Natural killer cell treated with Interleukin-12 subunit alpha and Interleukin-12 subunit beta and Interleukin-15 and Interleukin-18, amount 100 ng/mL, for 72 hours (primary cell): ENCODE measurements at regions not wholly inside any gene's neighbourhood (a gene's known extent, or its start where the extent isn't known, plus 50 kb on each side); places are given as distances from the start of the nearest gene placed in this dataset.
A peak's percentile ranks its signal among the peaks of the same experiment; 100 is the strongest.

Experiments
- ATAC-seq, 2 donors: fragments of 150-1000 bp; cut with Tn5 transposase in 1 of 2; sonication (Bioruptor Pico), chemical (Tn5 transposase) in 1 of 2; 2 replicates each; pipeline ENCODE4 v1.10.0; 2021
- DNase-seq: peaks from one replicate; pipeline ENCODE4 v3.0.0; 2022; ENCODE audit warnings: low spot score
- H3K27ac Mint-ChIP-seq, 2 donors: 1 replicate in 1 of 2; 2 replicates in 1 of 2; pipeline ENCODE4 v1.8.0; 2022; ENCODE audit warnings: mixed read lengths in 2 of 2, mild to moderate bottlenecking in 1 of 2, moderate library complexity in 1 of 2
- H3K27me3 Mint-ChIP-seq, 2 donors: 1 replicate in 1 of 2; 2 replicates in 1 of 2; pipeline ENCODE4 v1.8.0; 2022; ENCODE audit warnings: mixed read lengths in 2 of 2
- H3K36me3 Mint-ChIP-seq: one replicate; pipeline ENCODE4 v1.8.0; 2022; ENCODE audit warnings: mixed read lengths
- H3K4me1 Mint-ChIP-seq, 2 donors: 1 replicate in 1 of 2; 2 replicates in 1 of 2; pipeline ENCODE4 v1.8.0; 2022; ENCODE audit warnings: low read depth in 2 of 2, mixed read lengths in 2 of 2, mild to moderate bottlenecking in 1 of 2
- H3K4me3 Mint-ChIP-seq: one replicate; pipeline ENCODE4 v1.8.0; 2022; ENCODE audit warnings: mixed read lengths
- H3K9me3 Mint-ChIP-seq: 2 replicates; pipeline ENCODE4 v1.8.0; 2022; ENCODE audit warnings: mixed read lengths

DNA sequence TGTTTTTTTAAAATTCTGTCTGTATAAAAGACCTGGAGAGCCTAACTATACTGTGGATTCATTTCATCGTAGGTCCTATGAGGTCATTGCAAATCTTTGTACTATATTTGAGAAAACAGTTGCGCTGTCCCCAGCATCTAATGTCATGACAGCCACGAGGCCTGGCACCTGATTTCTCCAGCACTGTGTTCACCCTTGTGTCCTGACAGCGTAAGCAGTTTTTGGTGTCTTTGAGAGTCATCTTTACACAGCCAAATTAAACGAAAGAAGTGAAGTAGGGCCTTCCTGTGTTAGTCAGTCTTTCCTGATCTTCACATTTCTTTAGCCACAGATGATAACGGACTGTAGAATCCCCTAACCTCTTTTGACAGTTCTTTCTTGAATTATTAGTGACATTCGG is 70.6 kb upstream of the PHACTR2 start:
- Mint-ChIP-seq H3K4me3 (no peak overlapping the region), H3K27me3 (no peaks in the 10 kb centered on the region), H3K27ac (no peak overlapping the region), H3K36me3 (no peaks in the 10 kb centered on the region), H3K9me3 (no peaks in the 10 kb centered on the region), H3K4me1 (peaks cover 6 to 8% of the 10 kb centered on the region in 2 donors)
- DNase-seq (no peak), ATAC-seq (no peak)

DNA sequence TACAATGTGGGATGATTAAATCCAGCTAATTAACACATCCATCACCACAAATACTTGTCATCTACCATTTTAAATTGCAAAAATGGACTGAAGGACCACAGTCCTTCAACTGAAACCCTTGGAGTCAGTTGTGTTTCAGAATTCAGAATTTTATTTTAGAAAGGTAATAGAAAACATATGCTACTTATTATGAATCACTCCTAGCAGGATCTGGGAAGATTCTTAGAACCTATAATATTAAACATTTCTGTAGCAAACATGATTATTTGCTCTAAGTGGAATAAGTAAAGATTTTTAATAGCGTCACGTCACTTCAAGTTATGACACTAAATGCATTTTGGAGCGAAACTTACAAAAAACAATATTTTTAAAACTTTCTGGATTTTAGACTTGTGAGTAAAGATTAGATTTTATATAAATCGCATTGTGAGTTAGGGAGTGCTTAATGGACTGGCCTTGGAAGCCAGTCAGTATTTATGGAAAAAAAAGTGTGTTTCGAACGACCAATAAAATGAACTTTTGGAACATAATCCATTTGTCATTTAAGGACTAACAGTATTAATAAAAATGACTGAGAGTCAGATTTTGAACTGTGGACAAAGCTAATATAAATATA is 71.8 kb upstream of the PHACTR2 start:
- no peaks in the 10 kb centered on the region for H3K9me3 Mint-ChIP-seq
- H3K36me3 Mint-ChIP-seq, result no peaks in the 10 kb centered on the region
- H3K4me1 Mint-ChIP-seq, result peaks cover 0 to 6% of the 10 kb centered on the region in 2 donors
- DNase-seq, result no peak
- no peak overlapping the region for H3K27ac Mint-ChIP-seq
- H3K4me3 Mint-ChIP-seq, result no peak overlapping the region
- H3K27me3 Mint-ChIP-seq, result no peaks in the 10 kb centered on the region
- ATAC-seq, result no peak

DNA sequence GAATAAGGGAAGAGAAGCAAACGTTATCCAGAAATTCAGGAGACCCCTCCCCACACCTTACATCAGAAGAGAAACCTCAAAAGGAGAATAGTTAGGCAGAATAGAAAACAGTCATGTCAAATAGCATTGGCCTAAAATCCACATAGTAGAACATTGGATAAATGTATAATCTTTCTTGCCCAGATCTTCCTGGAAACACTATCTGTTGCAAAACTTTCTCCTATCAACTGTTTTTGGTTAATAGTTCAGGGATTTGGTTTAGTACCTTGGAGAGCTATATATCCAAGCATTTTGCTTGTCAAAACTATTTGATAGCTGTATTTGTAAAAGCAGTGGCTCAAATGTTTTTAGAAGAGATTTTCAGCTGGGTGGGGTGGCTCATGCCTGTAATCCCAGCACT is 74.3 kb upstream of the PHACTR2 start:
- Mint-ChIP-seq H3K9me3 (no peaks in the 10 kb centered on the region), H3K27ac (no peak overlapping the region), H3K27me3 (no peaks in the 10 kb centered on the region), H3K4me1 (peaks cover 6 to 12% of the 10 kb centered on the region in 2 donors), H3K4me3 (no peak overlapping the region), H3K36me3 (no peaks in the 10 kb centered on the region)
- ATAC-seq (no peak), DNase-seq (no peak)

DNA sequence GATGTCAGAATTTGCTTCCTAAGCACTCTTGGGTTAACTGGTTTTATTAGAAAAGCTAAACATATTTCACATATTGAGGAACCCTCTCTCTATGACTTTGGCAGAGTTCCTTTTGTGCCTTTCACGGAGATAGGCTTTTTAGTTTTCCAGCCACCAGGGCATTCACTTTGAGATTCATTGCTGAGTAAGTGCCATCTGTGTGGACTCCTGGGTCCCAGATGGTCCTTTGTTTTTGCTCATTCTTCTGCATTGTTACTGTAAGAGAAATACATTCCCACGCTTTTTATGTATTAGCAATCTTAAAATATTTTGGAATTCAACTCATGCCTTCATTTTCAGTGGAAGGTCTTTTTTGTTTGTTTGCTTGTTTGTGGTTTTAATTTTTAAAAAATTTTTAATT is 76.3 kb upstream of the PHACTR2 start:
- DNase-seq, result no peak
- Mint-ChIP-seq H3K9me3 (no peaks in the 10 kb centered on the region), H3K27me3 (no peaks in the 10 kb centered on the region), H3K36me3 (no peaks in the 10 kb centered on the region), H3K27ac (no peak overlapping the region), H3K4me1 (peaks cover 16 to 20% of the 10 kb centered on the region in 2 donors), H3K4me3 (no peak overlapping the region)
- ATAC-seq, result no peak

DNA sequence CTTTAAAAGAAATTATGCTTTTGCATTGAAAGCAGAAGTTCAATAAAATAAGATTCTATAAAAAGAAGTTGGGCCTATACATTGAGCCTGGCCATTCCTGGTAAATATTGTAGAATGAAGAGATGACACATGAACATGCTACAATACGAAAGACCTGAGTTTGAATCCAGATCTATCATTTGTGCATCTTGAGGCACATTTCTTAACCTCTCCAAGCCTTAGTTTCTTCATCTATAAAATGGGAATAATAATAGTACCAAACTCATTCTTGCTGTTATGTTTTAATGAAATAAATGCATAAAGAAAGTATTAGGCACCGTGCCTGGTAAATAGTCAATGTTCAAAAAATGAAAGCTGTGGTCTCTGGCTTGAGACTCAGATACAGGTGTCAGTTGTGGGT is 76.9 kb upstream of the PHACTR2 start:
- DNase-seq, result no peak
- H3K4me3 Mint-ChIP-seq, result no peak overlapping the region
- H3K27ac Mint-ChIP-seq, result no peak overlapping the region
- no peaks in the 10 kb centered on the region for H3K36me3 Mint-ChIP-seq
- H3K27me3 Mint-ChIP-seq, result no peaks in the 10 kb centered on the region
- H3K4me1 Mint-ChIP-seq, result peaks cover 16 to 20% of the 10 kb centered on the region in 2 donors
- no peak for ATAC-seq
- no peaks in the 10 kb centered on the region for H3K9me3 Mint-ChIP-seq

DNA sequence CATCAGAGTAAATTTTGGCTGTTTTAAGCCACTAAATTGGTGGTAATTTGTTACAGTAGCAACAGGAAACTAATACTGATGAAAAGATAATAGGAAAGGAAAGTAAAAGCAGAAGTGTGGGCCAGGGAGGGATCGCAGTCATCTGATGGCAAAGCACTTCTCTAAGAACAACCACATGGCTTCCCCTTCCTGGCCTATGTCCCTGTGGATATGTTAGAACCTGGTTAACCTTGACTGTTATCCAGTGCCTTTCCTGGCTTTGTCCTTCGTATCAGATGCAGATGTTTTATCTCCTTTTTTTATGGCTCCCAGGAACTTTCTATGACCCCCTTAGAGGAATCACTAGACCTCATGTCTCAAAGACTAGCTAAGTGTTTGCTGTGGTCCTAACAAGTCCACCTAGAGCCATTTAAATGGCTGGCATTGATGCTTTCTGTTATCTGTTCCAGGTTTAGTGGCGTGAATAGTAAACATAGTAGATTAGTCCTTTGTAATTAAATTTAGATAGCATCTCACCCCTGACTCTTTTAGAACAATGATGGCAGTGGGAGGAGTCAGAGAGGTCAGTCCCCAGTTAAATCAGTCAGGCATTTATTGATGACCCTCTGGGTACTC is 79.2 kb upstream of the PHACTR2 start:
- Mint-ChIP-seq H3K4me1 (peaks cover 16 to 20% of the 10 kb centered on the region in 2 donors), H3K36me3 (no peaks in the 10 kb centered on the region), H3K27me3 (no peaks in the 10 kb centered on the region), H3K4me3 (peak overlapping the region; percentile 51), H3K27ac (peak overlapping the region; percentile 20 to 42), H3K9me3 (no peaks in the 10 kb centered on the region)
- ATAC-seq (peak in 1 of 2 donors; percentile 64), DNase-seq (no peak)

DNA sequence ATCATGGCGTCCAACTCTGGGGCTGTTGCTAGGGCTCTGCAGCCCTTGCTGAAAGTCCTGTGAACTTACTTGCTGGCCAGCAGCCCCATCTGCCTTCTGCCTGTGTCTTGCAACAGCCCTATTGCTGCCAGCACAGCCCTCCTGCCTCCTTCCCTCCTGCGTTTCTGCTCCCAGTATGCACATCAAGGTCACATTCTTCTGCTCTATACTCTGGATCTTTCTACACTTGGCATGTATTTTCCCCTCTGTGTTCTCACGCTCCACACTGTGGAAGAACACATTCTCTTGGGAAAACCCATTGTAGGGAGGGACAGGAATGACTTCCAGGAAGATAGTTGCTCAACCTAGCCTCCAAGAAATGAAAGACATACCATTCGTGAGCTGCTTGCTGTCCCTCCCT is 80.9 kb upstream of the PHACTR2 start:
- ATAC-seq (no peak), DNase-seq (no peak)
- Mint-ChIP-seq H3K4me3 (no peak overlapping the region), H3K36me3 (no peaks in the 10 kb centered on the region), H3K27ac (no peak overlapping the region), H3K9me3 (no peaks in the 10 kb centered on the region), H3K27me3 (no peaks in the 10 kb centered on the region), H3K4me1 (peaks cover 16 to 18% of the 10 kb centered on the region in 2 donors)

DNA sequence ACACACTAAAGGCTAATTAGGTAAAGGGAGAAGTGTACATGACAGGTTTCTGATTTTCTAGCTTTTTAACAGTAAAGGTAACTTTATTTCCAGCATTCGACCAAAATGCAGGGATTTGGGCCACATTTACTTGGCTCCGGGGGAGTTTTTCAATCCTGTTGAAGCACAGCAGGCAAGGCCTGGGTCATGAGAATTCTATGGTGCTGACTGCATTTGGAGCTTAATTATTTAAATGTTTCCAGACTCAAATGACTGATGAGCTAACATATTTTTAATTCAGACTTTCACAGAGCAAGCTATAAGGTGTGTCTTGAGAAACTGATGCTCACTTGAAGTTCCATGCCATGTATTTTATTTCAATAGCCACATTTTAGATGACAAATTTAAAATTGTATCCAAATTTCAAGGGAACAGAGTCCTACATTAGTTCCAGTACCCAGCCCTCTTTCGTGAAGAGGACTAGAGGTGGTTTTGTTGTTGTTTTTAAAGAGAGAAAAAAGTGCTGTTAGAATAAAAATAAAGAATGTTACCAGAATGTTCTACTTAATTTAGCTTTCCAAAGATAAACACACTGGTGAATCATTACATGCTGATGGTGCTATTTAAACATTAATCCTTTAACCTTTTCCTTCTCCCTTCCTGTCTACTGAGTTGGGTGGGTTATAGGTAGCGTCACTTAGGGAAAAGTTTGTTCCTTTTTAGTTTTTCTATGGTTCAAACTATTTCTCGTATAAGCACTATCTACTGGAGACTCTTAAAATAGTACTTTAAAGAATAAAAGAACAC is 82.3 kb upstream of the PHACTR2 start:
- H3K4me1 Mint-ChIP-seq, result peaks cover 16 to 18% of the 10 kb centered on the region in 2 donors
- no peaks in the 10 kb centered on the region for H3K9me3 Mint-ChIP-seq
- H3K27me3 Mint-ChIP-seq, result no peaks in the 10 kb centered on the region
- H3K36me3 Mint-ChIP-seq, result no peaks in the 10 kb centered on the region
- DNase-seq (no peak), ATAC-seq (no peak)
- no peak overlapping the region for H3K27ac Mint-ChIP-seq
- H3K4me3 Mint-ChIP-seq, result no peak overlapping the region

DNA sequence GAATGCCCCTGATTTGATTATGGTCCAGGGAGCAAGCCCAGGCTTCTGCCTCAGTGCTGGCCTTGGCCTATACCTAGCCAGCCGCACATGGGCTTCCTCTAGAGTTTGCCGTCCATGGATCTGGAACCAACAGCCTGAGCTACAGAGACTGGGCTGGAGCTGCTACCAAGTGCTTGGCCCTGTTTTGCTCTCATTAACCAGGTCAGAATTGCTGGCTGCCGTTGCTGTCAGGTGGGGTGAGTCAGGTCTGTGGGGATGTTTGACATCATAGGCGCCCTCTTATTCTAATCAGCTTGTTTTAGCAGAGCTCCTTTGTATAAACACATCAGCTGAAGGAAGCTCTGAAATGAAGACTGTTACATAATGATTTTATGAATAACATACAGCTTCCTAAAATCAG is 83.1 kb upstream of the PHACTR2 start:
- no peaks in the 10 kb centered on the region for H3K9me3 Mint-ChIP-seq
- ATAC-seq (no peak), DNase-seq (no peak)
- H3K36me3 Mint-ChIP-seq, result no peaks in the 10 kb centered on the region
- peaks cover 16 to 18% of the 10 kb centered on the region in 2 donors for H3K4me1 Mint-ChIP-seq
- H3K4me3 Mint-ChIP-seq, result no peak overlapping the region
- H3K27ac Mint-ChIP-seq, result no peak overlapping the region
- no peaks in the 10 kb centered on the region for H3K27me3 Mint-ChIP-seq

DNA sequence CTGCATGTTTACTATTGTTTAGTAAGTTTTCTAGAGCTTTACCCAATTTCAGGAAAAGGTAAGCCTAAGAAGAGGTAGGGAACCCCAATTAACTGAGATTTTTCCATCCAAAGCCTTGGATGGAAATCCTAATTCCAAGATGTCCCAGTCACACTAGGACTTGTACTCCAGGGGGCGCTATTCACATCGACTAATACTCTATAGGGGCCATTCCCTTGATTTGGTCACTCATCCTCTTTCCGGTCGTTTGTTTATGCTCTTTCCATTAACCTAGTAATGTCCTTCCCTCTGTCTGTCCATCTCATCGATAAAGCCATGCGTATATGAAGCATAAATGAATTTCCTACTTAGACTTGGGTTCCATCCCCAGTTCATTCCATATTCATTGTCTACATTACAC is 80.8 kb upstream of the FUCA2 start:
- Mint-ChIP-seq H3K36me3 (no peaks in the 10 kb centered on the region), H3K9me3 (no peaks in the 10 kb centered on the region), H3K4me3 (no peak overlapping the region), H3K4me1 (peaks cover 0 to 6% of the 10 kb centered on the region in 2 donors), H3K27ac (no peak overlapping the region), H3K27me3 (no peaks in the 10 kb centered on the region)
- DNase-seq (no peak), ATAC-seq (no peak)

DNA sequence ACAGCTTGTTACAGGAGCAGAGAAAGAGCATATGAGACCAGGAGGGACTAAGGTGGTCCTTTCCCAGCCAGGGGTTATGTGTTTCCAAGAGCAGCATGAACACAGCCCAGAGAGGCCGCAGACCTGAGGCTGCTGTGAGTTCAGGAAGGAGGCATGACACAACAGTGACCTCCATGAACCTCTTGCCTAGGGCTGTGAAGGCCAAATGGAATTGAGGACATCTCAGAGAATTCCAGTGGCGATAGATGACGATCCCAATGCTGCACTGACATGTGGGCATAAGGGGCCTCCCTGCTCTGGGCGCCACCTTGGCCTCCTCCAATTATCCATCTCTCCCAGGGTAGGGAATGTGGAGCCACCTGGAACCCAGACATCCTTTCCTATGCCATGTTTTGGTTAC is 79.9 kb upstream of the FUCA2 start:
- no peaks in the 10 kb centered on the region for H3K27me3 Mint-ChIP-seq
- no peak for ATAC-seq
- no peak overlapping the region for H3K27ac Mint-ChIP-seq
- no peaks in the 10 kb centered on the region for H3K36me3 Mint-ChIP-seq
- DNase-seq, result no peak
- H3K9me3 Mint-ChIP-seq, result no peaks in the 10 kb centered on the region
- H3K4me3 Mint-ChIP-seq, result no peak overlapping the region
- H3K4me1 Mint-ChIP-seq, result peaks cover 0 to 3% of the 10 kb centered on the region in 2 donors

DNA sequence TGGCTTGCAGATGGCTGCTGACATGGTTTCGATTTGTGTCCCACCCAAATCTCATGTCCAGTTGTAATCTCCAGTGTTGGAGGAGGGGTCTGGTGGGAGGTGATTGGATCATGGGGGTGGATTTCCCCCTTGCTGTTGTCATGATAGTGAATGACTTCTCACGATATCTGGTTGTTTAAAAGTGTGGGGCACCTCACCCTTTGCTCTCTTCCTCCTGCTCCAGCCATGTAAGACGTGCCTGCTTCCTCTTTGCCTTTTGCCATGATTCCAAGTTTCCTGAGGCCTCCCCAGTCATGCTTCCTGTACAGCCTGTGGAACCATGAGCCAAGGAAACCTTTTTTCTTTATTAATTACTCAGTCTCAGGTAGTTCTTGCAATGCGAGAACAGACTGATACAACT is 77.6 kb upstream of the FUCA2 start:
- Mint-ChIP-seq H3K27ac (no peak overlapping the region), H3K4me3 (no peak overlapping the region), H3K4me1 (peaks cover 0 to 4% of the 10 kb centered on the region in 2 donors), H3K9me3 (no peaks in the 10 kb centered on the region), H3K36me3 (no peaks in the 10 kb centered on the region), H3K27me3 (no peaks in the 10 kb centered on the region)
- no peak for ATAC-seq
- no peak for DNase-seq

DNA sequence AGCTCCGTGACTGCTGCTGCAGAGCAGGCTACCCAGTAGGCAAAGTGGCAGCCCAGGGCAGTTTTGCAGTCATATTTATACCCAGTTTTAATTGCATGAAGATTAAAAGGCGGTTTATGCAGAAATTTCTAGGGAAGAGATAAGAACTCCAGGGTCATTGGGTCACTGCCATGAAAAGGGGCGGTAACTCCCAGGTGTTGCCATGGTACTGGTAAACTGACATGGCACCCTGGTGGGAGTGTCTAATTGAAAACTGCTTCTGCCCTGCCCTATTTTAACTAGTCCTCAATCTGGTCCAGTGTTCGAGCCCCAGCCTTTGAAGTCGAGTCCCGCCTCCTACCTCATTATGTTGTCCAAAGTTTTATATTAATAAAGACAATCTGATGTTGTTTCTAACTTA is 75.0 kb upstream of the FUCA2 start:
- Mint-ChIP-seq H3K4me3 (no peak overlapping the region), H3K27ac (no peak overlapping the region), H3K36me3 (no peaks in the 10 kb centered on the region), H3K4me1 (peaks cover 5 to 9% of the 10 kb centered on the region in 2 donors), H3K27me3 (no peaks in the 10 kb centered on the region), H3K9me3 (no peaks in the 10 kb centered on the region)
- DNase-seq, result no peak
- ATAC-seq, result no peak

DNA sequence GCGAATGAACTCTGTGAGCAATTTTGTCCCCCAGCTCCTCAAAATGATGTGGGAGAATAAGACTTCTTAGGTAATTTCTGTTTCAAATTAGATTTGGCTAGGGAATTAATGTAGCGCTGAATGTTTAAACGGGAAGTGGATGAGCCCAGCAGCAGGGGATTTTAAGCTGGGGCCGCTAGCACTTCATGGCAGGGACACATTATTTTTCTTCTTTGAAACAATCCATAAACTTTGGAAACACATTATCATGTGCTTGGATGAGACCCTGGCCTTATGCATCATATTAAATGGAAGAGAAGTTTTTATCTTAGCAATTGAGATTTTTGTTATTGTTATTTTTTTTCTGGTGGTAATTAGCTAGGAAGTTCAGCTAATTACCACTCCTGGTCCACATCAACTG is 74.2 kb upstream of the FUCA2 start:
- no peak for ATAC-seq
- Mint-ChIP-seq H3K36me3 (no peaks in the 10 kb centered on the region), H3K4me1 (peaks cover 5 to 13% of the 10 kb centered on the region in 2 donors)

More for the DNA sequence above, 74.2 kb upstream of the FUCA2 start:
- no peak for DNase-seq
- peak overlapping the region in 1 of 2 donors; percentile 57 for H3K27ac Mint-ChIP-seq
- no peaks in the 10 kb centered on the region for H3K27me3 Mint-ChIP-seq
- H3K4me3 Mint-ChIP-seq, result no peak overlapping the region
- H3K9me3 Mint-ChIP-seq, result no peaks in the 10 kb centered on the region
